HG03342 (cell line): ENCODE measurements at regions not wholly inside any gene's neighbourhood (a gene's known extent, or its start where the extent isn't known, plus 50 kb on each side); places are given as distances from the start of the nearest gene placed in this dataset.
"Not testable (repeated sequence)": the region's sequence is repeated elsewhere in the genome, so short reads cannot be mapped to it uniquely, and the experiment has no call there.

Experiments used
- ATAC-seq: cut with Tn5 transposase; IDR thresholded peaks from one replicate; pipeline ENCODE4 v1.9.1; 2021; ENCODE audit warnings: mild to moderate bottlenecking, moderate library complexity; ENCODE audit not compliant: unreplicated experiment

DNA sequence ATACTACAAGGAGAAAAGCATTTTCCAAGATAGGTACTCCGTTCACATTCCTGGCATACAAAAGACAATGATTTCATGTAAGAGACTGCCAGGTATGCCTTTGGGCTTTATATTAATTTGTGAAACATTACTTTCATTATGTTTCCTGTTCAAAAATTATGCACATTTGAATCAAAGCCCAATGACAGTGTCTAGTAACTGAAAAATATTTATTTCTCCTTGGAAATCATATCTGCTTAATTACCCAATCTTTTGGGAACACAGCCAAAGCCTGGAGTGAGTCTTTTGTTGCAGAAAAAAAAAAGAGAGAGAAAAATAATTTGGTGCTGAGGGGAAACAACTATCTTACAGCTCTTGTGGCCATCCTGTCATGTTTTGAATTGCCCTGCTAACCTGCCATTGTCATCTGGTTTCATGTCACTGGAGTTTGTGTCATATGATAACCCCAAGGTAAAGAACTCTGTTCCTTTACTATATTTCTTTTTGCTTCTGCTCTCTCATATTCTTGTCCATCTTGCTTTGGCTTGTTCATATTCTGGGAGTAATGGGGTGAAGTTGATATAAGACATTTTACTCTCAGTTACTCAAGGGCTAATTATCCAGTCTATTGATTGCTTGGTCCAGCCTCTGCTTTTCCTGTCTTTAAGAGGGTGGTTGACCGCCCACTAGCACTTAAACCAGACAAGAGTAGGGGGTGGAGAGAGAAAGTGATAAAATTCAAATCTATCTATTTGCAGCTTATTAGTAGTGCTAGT is 238.3 kb upstream of the NUDT12 start:
- no peak for ATAC-seq

GRCh38 chr5:103793595-103794182 is 231.1 kb upstream of the NUDT12 start:
- no peak for ATAC-seq

DNA sequence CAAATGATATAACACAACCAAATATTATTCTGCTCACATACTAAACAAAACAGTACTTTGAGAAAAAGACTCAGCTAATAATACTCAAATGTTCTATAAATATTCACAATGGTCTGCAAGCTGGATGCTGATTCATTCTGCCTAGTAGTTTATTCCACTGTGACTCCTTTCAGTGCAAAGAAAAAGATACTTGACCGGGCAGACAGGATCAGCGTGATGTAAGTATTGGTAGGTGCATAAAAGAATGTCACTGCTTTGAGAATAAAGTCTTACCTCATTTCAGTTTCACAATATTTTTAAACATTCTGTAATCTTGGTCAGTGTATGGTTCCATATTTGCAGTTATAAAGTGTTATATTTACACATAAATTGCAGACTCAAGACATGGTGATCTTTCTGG is 223.0 kb upstream of the NUDT12 start:
- no peak for ATAC-seq

DNA sequence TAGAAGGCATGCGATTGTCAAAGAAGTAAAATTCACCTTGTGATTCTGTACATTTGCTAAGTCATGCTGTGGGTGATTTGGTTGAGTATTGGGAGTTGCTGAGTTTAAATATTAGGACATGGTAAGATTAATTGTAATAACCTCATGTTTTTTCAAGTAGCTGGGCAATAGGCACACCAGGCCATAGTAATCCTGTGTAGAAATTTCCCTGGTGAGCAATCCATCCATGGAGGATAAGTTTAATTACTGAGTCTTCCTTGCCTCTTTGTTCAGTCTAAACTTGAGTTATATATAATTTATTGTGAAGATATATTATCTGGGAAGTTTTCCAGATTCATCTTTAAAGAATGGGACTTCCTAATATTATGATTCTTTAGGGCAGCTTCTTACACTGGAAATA is 221.1 kb upstream of the NUDT12 start:
- ATAC-seq, result no peak

GRCh38 chr5:103780794-103781193 is 218.2 kb upstream of the NUDT12 start:
- ATAC-seq, result no peak

DNA sequence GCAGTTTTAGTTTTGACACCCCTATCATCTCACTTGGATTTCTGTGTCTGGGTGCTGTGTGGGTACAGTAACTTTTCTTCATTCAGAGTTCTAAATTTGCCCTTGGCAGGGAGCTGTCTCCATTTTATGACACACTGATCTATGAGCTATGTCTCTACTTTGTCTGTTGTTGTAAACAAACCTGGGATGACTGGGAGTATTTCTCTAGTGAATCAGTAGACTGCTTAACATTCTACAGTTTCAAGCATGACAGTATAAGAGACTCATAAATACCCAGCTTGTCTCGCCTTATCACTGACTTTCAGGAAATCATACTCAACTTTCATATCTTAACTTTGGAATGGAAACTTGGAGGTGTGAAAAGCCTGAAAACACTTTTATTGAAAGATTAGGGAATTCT is 212.1 kb upstream of the NUDT12 start:
- ATAC-seq, result no peak

- ATAC-seq, result no peak
Measured at GRCh38 chr5:103772248-103772647, 209.7 kb upstream of the NUDT12 start.

GRCh38 chr5:103764403-103764802 is 201.8 kb upstream of the NUDT12 start:
- ATAC-seq, result no peak

- ATAC-seq, result no peak
Measured at GRCh38 chr5:103758996-103759395, 196.4 kb upstream of the NUDT12 start.

- no peak for ATAC-seq
Measured at GRCh38 chr5:103755974-103756373, 193.4 kb upstream of the NUDT12 start.

DNA sequence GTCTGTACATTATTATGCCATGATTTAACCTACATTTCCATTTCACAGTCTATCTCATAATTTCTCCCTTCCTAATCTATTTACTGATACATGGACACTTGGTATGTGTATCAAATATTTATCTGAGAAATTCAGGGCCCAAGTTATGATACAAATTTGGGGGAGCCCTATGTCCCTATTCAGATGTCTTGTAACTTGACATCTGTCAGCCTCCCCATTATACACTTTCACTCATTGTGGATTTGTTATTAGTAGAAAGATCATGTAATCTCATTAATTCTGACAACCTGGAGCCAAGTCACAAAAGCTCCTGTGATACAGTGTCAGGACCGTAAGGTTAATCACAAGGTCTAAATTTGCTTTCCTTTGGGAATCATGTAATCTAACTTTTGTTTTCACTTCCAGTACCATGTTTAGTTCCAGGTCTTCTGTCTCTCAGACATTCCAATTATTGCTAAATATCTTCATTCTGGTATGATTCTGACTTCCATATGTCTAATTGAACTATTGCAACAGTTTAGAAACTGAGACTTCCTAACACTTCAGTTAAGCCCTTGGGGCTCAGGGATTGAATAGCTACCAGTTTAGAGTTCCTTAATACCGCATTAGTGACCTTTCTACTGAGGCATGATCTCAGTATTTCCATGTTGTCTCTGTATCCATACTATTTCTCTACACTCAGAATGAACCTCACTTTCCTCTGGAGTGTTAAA is 182.9 kb upstream of the NUDT12 start:
- ATAC-seq, result no peak

DNA sequence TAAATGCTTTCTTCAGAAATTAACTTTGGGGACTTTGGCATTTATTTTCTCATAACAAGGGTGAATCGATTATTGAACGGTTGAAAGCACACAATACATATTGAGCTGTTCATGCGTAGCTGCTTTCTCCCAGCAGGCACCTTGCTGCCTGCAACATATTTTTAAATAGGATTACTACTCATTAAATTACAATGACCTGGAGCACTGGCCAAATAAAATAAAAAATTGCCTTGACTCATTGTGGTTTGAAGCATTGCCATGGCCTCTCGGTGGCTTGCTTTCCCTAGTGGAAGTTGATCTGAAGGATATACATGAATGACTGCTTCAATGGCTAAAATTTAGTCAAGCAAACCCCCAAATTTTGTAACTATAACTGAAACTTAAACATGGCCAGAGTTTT is 181.6 kb upstream of the NUDT12 start:
- ATAC-seq, result no peak

DNA sequence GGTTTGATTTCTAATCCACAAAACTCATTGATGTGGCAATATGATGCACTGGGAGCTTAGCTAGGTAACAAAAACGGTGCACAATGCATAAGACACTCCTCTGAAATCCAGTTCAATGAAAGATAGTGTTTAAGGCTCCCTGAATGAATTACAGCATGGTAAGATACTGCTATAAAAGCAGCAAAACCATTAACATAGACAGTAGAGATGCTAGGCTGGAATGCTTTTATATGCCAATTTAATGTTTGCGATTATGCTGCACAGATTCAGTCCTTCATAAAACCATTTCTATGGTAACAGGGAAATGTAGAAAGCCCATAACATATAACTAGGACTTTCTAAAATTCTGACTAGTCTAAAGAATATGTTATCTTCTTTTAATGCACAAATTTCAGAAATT is 180.8 kb upstream of the NUDT12 start:
- ATAC-seq, result no peak

DNA sequence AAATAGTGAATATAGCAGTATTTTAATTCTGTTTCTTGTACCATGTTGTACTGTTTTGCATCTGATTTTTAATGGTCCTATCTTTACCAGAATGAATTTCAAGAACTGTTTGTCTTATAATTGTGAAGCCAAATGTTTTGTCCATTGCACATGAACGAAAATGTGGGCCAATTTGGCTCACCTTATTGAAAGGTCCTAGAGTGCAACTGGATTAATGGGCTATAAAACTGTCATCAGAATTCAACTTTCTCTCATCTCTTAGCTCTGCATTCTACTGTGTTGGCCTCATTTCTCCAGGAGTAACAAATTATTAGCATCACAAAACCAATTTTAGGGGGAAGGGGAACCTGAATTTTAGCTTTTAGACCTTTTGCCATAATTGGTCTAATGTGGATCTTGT is 179.4 kb upstream of the NUDT12 start:
- no peak for ATAC-seq

GRCh38 chr5:103736343-103736742 is 173.8 kb upstream of the NUDT12 start:
- ATAC-seq, result not testable (repeated sequence)

DNA sequence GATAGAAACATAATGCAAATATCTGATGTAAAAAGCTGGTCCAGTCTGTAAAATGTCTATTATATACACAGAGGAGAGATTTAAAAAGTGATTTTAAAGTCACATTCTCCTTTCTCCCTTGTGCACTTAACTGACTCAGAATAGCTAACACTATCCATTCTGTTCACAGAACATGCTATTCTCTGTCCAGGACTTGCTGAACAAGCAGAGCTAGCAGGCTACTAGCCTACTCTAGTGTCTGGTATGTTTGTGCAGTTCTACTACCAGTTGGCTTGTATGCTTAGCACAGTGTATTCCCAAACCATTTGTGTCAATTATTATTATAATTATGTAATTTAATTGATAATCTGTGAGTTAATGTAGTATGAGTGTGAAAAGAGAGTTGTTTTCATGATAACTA is 161.7 kb upstream of the NUDT12 start:
- no peak for ATAC-seq

DNA sequence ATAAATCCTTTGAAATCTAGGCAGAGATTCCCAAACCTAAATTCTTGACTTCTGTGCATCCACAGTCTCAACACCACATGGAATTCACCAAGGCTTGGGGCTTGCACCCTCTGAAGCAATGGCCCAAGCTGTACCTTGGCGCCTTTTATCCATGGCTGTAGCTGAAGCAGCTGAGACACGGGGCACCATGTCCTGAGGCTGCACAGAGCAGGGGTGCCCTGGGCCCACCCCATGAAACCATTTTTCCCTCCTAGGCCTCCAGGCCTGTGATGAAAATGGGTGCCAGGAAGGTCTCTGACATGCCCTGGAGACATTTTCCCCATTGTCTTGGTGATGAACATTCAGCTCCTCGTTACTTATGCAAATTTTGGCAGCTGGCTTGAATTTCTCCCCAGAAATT is 158.6 kb upstream of the NUDT12 start:
- no peak for ATAC-seq

DNA sequence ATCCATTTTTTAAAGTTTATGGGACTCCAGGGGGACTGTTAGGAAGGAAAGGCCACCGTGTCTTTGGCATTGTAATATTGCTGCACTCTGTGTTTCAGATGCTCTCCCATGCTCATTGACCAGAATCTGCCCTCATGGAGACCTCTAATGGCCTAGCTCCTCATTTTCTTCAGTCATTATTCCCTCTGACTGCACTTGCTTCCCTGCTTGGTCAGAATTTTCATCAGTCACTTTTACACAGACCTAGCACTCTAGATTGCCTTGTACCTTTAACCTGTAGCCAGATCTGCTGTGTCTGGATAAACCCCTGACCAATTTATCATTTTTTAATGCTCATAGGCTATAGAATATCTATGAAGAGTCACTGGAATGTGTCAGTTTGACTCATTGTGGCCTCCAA is 155.5 kb upstream of the NUDT12 start:
- no peak for ATAC-seq

DNA sequence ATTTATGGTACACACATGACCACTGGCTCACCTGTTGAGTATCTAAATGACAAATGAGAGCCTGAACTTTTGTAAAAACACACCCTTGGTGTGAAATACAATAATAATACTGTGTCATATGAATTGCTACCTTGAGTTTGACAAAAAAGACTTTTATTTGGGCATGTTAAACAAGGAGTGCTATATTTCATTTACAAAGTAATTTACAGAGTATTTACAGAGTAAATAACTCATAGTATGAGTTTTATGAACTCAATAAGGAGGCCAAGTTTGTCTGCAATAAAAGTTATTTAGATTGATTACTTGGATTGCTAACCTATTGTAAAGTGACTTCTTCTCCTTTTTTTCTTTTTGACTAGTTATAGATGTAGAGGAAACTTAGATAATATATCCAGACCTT is 146.0 kb upstream of the NUDT12 start:
- ATAC-seq, result no peak

GRCh38 chr5:103706939-103707682 is 144.5 kb upstream of the NUDT12 start:
- ATAC-seq, result no peak

DNA sequence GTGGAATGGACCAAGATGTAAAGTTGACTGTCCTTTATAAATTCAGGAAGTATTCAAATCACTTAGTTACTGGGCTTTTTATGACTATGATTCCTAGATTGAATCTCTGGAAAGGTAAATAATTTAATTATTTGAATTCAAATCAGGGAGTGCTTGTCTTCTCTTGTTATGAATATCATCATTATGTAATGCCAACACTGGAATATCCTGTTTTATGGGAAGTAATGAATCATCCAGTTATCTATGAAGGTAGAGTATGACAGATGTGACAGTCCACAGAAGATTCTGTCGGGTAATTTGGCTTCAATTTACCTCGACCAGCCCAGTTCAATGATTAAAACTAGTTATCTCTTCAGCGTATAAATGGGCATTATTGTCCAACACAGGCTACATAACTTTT is 141.0 kb upstream of the NUDT12 start:
- no peak for ATAC-seq

DNA sequence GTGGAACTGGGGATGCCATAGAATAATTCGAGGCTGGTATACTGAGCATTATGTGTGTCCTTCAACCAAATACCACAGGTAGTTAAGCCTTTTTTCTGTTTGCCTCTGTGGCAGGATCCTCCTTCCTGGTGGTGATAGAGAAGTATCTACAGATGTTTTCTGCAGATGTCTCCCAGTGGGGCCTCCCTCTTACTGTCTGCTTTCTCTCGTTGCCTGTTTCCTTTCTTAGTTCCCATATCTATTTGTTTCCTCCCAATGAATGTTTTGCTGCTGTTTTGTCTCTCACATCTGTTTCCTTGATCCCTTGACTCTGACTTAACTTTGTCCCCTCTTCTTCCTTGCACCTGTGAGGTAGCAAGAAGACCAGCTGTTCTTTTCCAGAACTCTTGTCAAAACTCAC is 130.9 kb upstream of the NUDT12 start:
- no peak for ATAC-seq
